ENCODE measurements at regions not wholly inside any gene's neighbourhood (a gene's known extent, or its start where the extent isn't known, plus 50 kb on each side); places are given as distances from the start of the nearest gene placed in this dataset.
A peak's percentile ranks its signal among the peaks of the same experiment; 100 is the strongest.

DNA sequence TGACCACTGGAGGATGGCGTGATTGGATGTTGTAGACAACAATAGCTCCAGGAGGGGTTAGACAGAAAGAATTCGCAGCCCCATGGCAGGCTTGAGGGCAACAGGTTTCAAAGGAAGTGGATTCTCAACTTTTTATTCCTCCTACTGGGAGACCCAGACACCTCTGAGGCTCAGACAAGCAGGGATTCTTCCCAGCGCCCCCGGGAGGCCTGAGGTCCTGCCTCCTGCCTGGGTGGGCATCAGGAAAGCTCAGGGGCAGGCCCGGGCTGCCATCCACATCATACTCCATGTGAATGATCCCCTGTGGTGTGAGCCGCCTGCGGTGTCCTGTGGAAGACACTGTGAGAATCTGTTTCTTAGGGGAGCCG is 203.5 kb downstream of the CYP26B1 start:
- Mint-ChIP-seq H3K4me1 (no peaks in the 10 kb centered on the region), H3K4me3 (no peak overlapping the region), H3K36me3 (no peaks in the 10 kb centered on the region), H3K27ac (no peak overlapping the region), H3K9me3 (no peaks in the 10 kb centered on the region), H3K27me3 (peaks cover 14% of the 10 kb centered on the region)
- no peak for ATAC-seq

DNA sequence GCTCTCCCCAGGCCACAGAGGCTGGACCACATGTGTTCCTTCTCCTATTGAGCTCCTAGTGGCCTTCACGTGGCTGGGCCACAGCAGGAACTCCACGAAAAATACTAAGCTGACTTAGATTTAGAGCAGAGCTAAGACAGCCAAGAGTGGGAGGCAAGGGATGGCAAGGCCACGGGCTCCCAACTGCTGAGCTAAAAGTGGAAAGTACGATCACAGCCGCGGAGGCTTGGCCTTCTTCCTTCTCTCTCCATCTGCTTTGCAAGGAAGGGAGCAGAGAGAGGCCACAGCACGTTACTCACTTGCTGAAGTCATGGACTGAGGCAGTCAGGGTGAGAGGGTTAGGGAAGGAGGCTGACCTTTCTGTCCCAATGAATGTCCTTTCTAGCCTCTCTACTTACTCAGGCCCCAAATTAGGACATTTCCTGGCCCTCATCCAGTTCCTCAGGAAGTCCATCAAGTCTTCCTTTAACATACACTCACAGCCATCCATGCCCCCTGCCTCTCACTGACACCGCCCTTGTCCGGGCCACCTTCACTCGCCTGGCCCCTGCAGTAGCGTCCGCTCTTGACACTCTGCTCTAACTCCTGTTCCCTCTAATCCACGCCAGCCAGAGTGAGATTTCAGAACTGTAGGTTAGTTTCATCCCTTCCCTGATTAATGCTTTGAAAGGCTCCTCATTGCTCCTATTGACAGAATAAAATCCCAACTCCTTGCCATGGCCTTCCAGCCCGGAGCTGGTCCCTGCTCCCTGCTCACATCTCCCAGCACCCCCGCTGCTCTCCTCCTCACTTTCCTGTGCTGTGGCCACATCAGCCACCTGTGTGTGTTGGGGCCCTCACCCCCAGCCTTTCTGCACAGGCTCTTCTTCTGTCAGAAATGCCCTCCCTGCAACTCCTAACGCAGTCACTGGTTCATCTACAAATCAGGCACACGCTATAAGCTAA is 204.2 kb downstream of the CYP26B1 start:
- no peaks in the 10 kb centered on the region for H3K36me3 Mint-ChIP-seq
- H3K4me3 Mint-ChIP-seq = no peak overlapping the region
- ATAC-seq = no peak
- H3K27ac Mint-ChIP-seq = no peak overlapping the region
- no peaks in the 10 kb centered on the region for H3K9me3 Mint-ChIP-seq
- H3K27me3 Mint-ChIP-seq = peaks cover 14% of the 10 kb centered on the region
- no peaks in the 10 kb centered on the region for H3K4me1 Mint-ChIP-seq

DNA sequence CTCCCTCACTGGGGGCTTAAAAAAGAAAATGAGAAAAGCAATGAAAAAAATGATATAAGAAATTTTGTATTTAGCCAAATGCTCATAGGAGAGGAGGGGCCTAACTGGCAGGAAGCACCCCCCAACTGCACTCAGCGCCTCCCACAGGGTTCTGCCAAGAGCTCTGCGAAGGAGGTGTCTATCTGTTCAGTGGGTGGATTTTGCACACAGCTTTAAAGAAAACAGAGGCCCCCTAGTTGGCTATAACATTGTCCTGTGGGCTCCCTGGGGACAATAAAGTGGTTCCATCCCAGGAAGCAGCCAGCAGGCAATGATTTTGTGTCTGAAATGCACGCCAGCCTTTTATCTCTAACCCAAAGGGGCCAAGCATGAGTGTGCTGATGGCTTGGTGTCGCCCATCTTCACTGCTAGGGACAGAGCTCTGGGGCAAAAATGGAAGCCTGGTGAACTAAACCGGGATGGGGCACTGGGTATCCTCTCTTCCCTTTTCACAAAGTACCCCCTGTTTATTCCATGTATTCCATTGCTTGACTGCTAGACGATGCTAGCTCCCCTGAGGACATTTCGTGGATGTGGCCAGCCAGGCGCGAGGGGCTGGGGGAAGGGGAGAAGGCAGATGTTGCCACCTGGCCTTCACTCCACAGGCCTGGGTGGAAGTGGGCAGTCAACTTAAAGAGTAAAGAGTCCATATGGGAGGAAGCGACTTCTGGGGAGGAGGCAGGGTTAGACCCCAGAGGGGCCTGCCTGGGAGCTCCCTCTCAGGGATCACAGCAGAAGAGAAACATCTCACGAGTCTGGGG is 205.7 kb downstream of the CYP26B1 start:
- no peaks in the 10 kb centered on the region for H3K9me3 Mint-ChIP-seq
- no peaks in the 10 kb centered on the region for H3K4me1 Mint-ChIP-seq
- no peaks in the 10 kb centered on the region for H3K36me3 Mint-ChIP-seq
- no peak overlapping the region for H3K4me3 Mint-ChIP-seq
- H3K27me3 Mint-ChIP-seq = peaks cover 14% of the 10 kb centered on the region
- ATAC-seq = no peak
- H3K27ac Mint-ChIP-seq = no peak overlapping the region

DNA sequence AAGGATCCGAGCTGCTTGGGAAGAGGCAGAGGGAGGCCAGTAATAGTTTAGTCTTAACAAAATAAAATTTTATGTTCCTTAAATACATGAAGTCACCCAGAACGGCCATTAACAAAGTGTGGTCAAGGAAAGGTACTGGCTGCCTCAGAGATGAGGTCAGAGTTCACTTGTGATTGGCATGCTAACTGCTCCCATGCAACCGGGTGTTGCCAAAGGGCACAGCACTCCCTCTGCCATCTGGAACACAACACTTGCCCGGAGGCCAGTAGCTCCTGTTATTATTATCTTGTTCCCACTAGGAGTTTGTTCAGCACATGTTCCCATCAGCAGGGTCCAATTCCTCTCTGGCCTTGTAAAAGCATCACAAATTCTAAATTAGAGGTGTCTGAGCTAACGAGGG is 207.0 kb downstream of the CYP26B1 start:
- Mint-ChIP-seq H3K27me3 (peaks cover 14% of the 10 kb centered on the region), H3K9me3 (no peaks in the 10 kb centered on the region), H3K36me3 (no peaks in the 10 kb centered on the region), H3K27ac (no peak overlapping the region), H3K4me3 (no peak overlapping the region), H3K4me1 (no peaks in the 10 kb centered on the region)
- no peak for ATAC-seq

DNA sequence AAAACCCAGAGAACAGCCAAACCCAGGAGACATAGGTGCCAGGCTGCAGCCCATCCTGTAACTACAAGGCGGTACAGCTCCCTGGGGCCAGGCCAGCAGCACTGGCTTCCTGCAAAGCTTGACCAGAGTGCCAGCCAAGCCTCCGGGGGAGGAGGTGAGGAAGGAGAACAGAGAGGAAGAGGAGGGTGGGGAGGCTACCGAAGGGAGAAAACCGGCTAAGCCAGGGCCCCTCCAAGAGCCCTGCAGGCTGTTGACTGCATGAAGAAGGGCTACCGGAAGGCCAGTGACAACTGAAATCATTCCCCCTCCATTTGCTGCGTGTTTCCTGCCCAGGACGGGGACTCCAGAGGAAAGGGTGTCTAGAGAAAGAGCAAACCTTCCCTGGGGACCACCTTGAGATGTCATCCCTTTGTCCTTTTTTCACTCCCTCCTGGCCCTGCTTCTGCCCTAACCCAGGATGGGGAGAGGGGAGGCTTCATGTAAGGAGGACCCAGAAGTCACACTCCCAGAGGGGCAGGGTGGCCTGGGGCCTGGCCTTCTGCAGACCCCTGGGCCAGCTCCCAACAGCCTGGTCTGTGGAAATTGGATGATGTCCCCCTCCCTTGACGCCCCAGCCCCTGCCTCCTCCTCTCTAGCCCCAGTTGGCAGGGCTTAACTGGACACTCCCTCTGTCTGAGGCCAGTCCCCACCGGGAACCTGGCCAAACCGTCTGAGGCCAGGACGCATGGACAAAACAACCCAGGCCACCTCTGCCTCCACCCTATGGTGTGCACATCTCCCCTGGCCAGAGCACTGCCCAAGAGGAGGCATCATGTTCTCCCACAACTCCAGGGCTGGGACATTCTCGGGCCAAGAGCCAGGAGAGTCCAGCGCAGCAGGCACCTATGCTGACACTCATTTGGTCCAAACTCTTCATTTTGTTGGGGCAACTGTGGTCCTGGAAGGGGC is 207.8 kb downstream of the CYP26B1 start:
- no peak overlapping the region for H3K27ac Mint-ChIP-seq
- ATAC-seq = peak; percentile 31
- H3K4me1 Mint-ChIP-seq = no peaks in the 10 kb centered on the region
- H3K27me3 Mint-ChIP-seq = peaks cover 14% of the 10 kb centered on the region
- H3K4me3 Mint-ChIP-seq = no peak overlapping the region
- no peaks in the 10 kb centered on the region for H3K9me3 Mint-ChIP-seq
- H3K36me3 Mint-ChIP-seq = no peaks in the 10 kb centered on the region

DNA sequence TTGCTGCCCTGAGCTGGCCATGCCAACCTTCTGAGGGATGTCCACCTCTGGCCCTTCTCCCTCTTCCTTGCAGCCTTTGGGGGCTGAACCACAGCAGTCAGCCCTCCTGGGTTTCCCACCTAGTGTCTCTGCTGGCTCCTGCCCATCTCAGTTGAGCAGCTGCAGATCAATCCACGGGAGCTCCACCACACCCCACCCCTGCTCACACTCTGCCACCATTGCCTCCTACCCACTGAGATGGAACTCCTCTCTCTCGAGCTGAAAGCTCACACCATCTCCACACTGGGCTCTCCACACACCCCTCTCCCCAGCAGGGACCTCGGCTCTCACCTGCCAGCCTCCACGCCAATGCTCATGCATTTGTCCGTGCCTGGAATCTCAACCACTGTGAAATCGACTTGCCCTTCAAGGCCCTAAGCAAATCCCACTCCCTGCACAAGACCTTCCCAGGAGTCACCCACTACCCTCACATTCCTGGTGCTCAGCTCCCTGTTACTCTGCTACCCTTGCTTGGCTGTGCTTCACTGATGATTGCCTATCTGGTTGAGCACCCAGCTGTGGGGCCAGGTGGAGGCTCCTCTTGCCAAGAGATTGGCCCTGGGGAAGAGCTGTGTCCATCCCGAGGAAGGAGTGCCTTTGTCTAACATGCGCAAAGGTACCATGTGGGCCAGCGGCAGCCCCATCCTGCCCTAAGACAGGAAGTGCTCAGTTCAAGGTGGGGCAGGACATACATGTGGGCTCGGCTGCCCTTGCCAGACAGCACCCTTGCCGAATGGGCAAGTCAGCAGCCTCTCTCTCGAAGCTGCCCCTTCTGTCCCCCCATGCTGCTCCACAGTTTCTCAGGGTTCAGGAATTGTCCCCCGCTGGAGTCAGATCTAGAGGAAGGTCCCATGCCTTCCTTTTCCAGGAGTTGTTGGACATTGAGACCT is 208.7 kb downstream of the CYP26B1 start:
- ATAC-seq = no peak
- no peak overlapping the region for H3K4me3 Mint-ChIP-seq
- H3K27ac Mint-ChIP-seq = no peak overlapping the region
- no peaks in the 10 kb centered on the region for H3K9me3 Mint-ChIP-seq
- peaks cover 14% of the 10 kb centered on the region for H3K27me3 Mint-ChIP-seq
- no peaks in the 10 kb centered on the region for H3K36me3 Mint-ChIP-seq
- no peaks in the 10 kb centered on the region for H3K4me1 Mint-ChIP-seq

DNA sequence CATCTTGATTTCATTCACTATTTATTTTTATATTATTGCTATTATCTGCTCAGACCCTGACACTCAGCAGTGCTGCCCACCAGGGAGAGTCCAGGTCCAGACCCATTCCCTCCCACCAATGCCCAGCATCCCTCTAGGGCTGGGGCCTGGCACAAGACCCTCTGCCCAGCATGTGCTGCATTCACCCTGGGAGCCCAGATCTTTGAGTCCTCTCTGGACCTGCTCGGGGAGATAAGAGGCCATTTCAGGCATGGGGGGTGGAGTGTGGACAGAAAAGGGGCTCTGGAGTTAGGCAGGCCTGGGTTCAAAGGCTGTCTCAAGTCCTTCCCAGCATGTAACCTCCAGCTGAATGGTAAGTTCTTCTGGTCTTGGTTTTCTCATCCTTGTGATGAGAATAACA is 209.6 kb downstream of the CYP26B1 start:
- ATAC-seq = no peak
- Mint-ChIP-seq H3K4me3 (no peak overlapping the region), H3K9me3 (no peaks in the 10 kb centered on the region), H3K4me1 (no peaks in the 10 kb centered on the region), H3K27me3 (peaks cover 14% of the 10 kb centered on the region), H3K27ac (no peak overlapping the region), H3K36me3 (no peaks in the 10 kb centered on the region)

DNA sequence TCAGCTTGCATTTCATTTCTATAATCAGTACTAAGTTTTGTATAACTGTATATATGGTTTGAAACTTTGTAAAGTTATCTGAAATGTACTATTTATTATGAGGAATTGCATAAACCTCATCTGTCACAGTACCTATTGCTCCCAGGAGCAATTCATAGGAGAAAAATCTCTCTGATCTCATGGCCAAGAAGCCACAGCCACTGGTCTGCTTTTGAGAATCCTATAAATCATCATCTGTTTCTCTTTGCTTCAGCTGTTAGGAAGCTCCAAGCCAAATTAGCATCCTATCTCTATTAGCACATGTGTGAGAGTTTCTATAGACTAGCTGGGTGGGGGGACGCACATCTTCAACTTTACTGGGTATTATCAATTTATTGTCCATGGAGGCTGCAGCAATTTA is 210.3 kb downstream of the CYP26B1 start:
- Mint-ChIP-seq H3K27ac (no peak overlapping the region), H3K9me3 (no peaks in the 10 kb centered on the region), H3K4me3 (no peak overlapping the region)

DNA sequence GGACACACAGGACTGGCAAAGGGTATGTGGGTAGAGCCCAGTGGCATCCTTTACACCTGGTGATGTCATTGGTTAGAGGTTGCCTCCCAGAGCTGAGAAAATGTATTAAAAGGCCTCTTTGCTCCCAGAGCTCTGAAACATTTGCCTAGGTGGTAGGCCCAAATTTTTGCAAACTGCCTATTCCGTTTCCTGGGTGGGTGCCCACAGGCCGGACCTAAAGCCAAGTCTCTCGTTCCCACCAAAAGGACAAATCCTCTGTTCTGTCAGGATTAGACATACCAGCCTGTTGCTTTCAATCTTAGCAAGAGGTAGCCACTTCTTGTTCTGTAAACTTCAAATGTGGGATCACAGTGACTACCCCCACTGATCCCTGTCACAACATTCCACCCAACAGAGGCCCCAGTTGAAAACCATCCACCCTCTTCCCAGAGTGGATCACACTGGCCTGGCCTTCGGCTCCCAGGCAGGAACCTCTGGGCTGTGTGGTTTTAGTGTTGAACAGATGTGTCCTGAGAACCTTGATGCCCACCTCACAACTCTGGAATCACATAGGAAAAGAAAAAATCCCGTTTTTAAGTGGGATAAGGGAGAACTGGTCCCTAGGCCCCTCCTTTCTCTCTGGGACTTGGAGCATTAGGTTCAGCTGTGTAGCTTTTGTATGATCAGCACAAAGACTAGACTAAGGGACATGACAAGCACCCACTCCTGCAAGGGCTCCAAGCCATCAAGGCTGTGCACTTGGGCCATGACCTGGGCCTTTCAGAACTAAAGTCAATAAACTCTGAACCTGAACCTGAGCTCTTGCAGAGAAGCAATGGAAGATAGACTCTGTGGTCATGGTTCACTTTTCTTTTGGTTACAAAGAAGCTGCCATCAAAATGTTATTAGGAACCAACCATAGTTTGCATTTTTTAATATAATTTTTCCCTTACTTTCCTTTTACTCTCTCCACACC is 211.3 kb downstream of the CYP26B1 start:
- Mint-ChIP-seq H3K27me3 (peaks cover 15% of the 10 kb centered on the region), H3K27ac (no peak overlapping the region), H3K9me3 (no peaks in the 10 kb centered on the region), H3K4me1 (no peaks in the 10 kb centered on the region), H3K36me3 (no peaks in the 10 kb centered on the region), H3K4me3 (no peak overlapping the region)
- no peak for ATAC-seq

More for the DNA sequence above, 210.3 kb downstream of the CYP26B1 start:
- Mint-ChIP-seq H3K4me1 (no peaks in the 10 kb centered on the region), H3K36me3 (no peaks in the 10 kb centered on the region), H3K27me3 (peaks cover 15% of the 10 kb centered on the region)
- no peak for ATAC-seq

DNA sequence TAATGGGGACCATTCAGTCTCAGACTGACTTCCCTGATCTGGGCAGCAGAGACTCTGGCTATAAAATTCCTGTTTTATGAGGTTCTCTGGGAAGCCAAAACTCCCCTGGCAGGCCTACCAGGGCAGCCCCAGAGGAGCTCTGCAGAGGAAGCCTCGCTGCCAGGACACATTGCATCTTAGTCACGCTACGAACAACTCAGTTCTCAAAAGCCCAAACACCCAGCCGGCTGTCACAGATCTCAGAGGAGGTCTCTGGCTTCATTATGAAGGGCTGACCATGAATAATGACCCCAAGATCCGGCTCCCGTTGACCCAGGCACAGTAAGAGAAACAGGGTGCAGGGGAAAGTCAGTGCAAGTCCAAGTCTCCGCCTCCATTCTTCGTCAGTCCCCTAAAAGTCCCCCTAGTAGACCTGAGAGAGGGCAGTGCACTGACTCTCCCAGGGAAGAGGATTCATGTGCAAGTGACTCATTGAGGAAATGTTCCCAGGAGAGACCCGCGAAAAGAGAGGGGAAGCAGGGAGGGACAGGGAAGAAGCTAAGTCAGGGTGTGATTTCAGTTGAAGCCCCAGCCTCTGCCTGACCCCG is 212.3 kb downstream of the CYP26B1 start:
- no peak overlapping the region for H3K27ac Mint-ChIP-seq
- H3K4me3 Mint-ChIP-seq = no peak overlapping the region
- ATAC-seq = no peak
- no peaks in the 10 kb centered on the region for H3K9me3 Mint-ChIP-seq
- H3K27me3 Mint-ChIP-seq = peaks cover 15% of the 10 kb centered on the region
- no peaks in the 10 kb centered on the region for H3K36me3 Mint-ChIP-seq
- no peaks in the 10 kb centered on the region for H3K4me1 Mint-ChIP-seq

DNA sequence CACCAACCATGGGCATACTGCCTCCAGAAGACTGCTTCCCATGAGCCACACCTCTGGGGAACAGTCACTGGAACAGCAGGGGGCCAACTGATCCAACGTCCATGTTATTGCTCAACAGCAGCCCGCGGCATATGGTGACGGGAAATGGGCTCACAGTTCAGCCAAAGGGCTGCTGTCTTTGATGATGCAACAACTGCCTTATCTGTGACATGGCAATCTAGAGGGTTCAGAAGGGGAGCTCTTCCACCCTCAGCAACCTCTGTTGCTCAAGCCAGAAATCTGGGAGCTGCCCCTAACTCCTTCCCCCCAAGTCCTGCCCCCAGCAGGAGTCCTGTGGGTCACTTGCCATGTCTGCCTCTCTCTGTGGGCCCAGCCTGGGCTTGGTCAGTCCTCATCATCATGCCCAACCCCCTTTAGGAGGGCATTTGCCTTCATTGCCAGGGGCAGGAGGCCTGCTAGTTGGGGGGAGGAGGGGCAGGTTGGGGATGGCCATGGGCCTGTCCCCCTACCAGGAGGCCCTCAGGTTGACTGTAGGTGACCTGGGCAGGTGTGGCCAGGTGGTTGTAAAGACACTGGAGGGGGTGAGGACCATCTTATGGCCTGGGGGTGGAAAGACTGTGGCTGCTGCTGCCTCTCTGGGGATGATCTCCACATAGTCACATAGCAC is 212.9 kb downstream of the CYP26B1 start:
- ATAC-seq = no peak
- peaks cover 15% of the 10 kb centered on the region for H3K27me3 Mint-ChIP-seq
- H3K4me3 Mint-ChIP-seq = no peak overlapping the region
- no peaks in the 10 kb centered on the region for H3K36me3 Mint-ChIP-seq
- H3K4me1 Mint-ChIP-seq = no peaks in the 10 kb centered on the region
- H3K27ac Mint-ChIP-seq = no peak overlapping the region
- H3K9me3 Mint-ChIP-seq = no peaks in the 10 kb centered on the region

DNA sequence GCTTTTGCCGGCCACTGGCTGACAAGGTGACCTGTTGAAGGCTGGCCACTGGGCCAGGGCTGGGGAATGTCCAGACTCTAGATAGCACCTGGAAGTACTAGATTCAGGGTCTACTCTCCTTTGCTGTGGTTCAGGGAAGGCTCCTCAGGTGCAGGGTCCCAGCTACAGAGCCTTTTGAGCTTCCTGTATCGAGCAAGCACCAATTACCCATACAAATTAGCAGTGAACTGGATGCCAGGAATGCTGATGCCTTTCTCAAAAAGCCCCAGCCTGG is 213.4 kb downstream of the CYP26B1 start:
- H3K4me1 Mint-ChIP-seq = no peaks in the 10 kb centered on the region
- H3K36me3 Mint-ChIP-seq = no peaks in the 10 kb centered on the region
- no peak overlapping the region for H3K4me3 Mint-ChIP-seq
- peaks cover 15% of the 10 kb centered on the region for H3K27me3 Mint-ChIP-seq
- no peak overlapping the region for H3K27ac Mint-ChIP-seq
- no peaks in the 10 kb centered on the region for H3K9me3 Mint-ChIP-seq
- ATAC-seq = no peak

Measured in stimulated activated memory B cell treated with anti-CD40 and anti-IgM and Interleukin-4, amounts not matched to agents 10 μg/mL and 1 μg/mL and 100 μg/mL, for 72 hours (primary cell).